H1 (cell line): ENCODE measurements at regions not wholly inside any gene's neighbourhood (a gene's known extent, or its start where the extent isn't known, plus 50 kb on each side); places are given as distances from the start of the nearest gene placed in this dataset.

ENCODE experiments used
- CTCF ChIA-PET: fragments of 300-600 bp; sonication (Branson Sonifier 250); formaldehyde crosslinking; loops from one replicate; lab custom pipeline; 2021; ENCODE audit not compliant: partially characterized antibody; lab: Charles Lee
- POLR2A ChIA-PET: fragments of 300-600 bp; sonication (Branson Sonifier 250); formaldehyde crosslinking; loops from one replicate; lab custom pipeline; 2021; ENCODE audit warnings: inconsistent platforms; ENCODE audit not compliant: partially characterized antibody; lab: Charles Lee
- DNase-seq, 2 experiments: peaks; one replicate each; pipeline versions ENCODE4 v3.0.0 to v3.0.0-alpha.2; 2010 to 2022; ENCODE audit warnings: low spot score in 2 of 2, low read depth in 1 of 2, mixed read lengths in 1 of 2
- FAIRE-seq: peaks from 2 replicates; lab custom pipeline; 2011; peaks lifted over from hg19 to GRCh38; lab: Jason Lieb, UNC
- H2AFZ ChIP-seq: 2 replicates; pipeline ENCODE4 v1.8.1; 2012; ENCODE audit warnings: low read length, inconsistent platforms
- H2AK5ac ChIP-seq: 2 replicates; pipeline ENCODE4 v1.6.1; 2013; ENCODE audit warnings: low read depth, low read length
- H2BK120ac ChIP-seq: replicated peaks from 2 replicates; pipeline ENCODE3; 2013; ENCODE audit warnings: low read depth, low read length, inconsistent platforms
- H2BK12ac ChIP-seq: 2 replicates; pipeline ENCODE4 v1.6.1; 2013; ENCODE audit warnings: low read depth, low read length
- H2BK15ac ChIP-seq: 2 replicates; pipeline ENCODE4 v1.6.1; 2013; ENCODE audit warnings: low read length
- H2BK20ac ChIP-seq: 2 replicates; pipeline ENCODE4 v1.6.1; 2013; ENCODE audit warnings: low read length
- H2BK5ac ChIP-seq: 2 replicates; pipeline ENCODE4 v1.6.1; 2013; ENCODE audit warnings: low read depth, low read length
- H3K14ac ChIP-seq: 2 replicates; pipeline ENCODE4 v1.6.1; 2013; ENCODE audit warnings: inconsistent platforms; ENCODE audit not compliant: insufficient read length
- H3K18ac ChIP-seq: 2 replicates; pipeline ENCODE4 v1.6.1; 2013; ENCODE audit warnings: low read length; ENCODE audit errors: extremely low read depth
- H3K23ac ChIP-seq: 2 replicates; pipeline ENCODE4 v1.6.1; 2013; ENCODE audit warnings: inconsistent platforms; ENCODE audit not compliant: insufficient read length
- H3K23me2 ChIP-seq: 2 replicates; pipeline ENCODE4 v1.6.1; 2013; ENCODE audit warnings: low read depth, low read length
- H3K27ac ChIP-seq: 2 replicates; pipeline ENCODE4 v1.6.1; 2011; ENCODE audit warnings: low read depth, low read length, inconsistent platforms
- H3K27me3 ChIP-seq, 4 experiments: replicated peaks in 1 of 4; 1 replicate in 1 of 4; 2 replicates in 3 of 4; pipeline versions ENCODE4 v1.6.1 to v1.8.1; 2011 to 2013; ENCODE audit warnings: low read length in 3 of 4, mild to moderate bottlenecking in 3 of 4, inconsistent platforms in 2 of 4, mixed read lengths in 2 of 4, moderate library complexity in 1 of 4; ENCODE audit not compliant: control insufficient read depth in 3 of 4, insufficient read depth in 3 of 4; ENCODE audit errors: extremely low read depth in 1 of 4
- H3K36me3 ChIP-seq, 4 experiments: 2 replicates each; pipeline versions ENCODE4 v1.6.1 to v1.8.1; 2011 to 2013; ENCODE audit warnings: mild to moderate bottlenecking in 4 of 4, low read length in 3 of 4, moderate library complexity in 2 of 4, control low read depth in 1 of 4, inconsistent platforms in 1 of 4; ENCODE audit not compliant: insufficient read depth in 4 of 4, control insufficient read depth in 2 of 4
- H3K4ac ChIP-seq: replicated peaks from 2 replicates; pipeline ENCODE3; 2013; ENCODE audit warnings: low read length, low read depth, mixed read lengths, inconsistent platforms; ENCODE audit not compliant: insufficient read length
- H3K4me1 ChIP-seq, 4 experiments: replicated peaks in 1 of 4; 1 replicate in 1 of 4; 2 replicates in 3 of 4; pipeline versions ENCODE4 v1.6.1 to v1.8.1; 2011 to 2013; ENCODE audit warnings: low read length in 3 of 4, inconsistent platforms in 2 of 4, mixed read lengths in 1 of 4; ENCODE audit not compliant: insufficient read depth in 4 of 4, control insufficient read depth in 3 of 4
- H3K4me2 ChIP-seq, 2 experiments: 2 replicates each; pipeline versions ENCODE4 v1.6.1 to v1.8.1; 2011 to 2013; ENCODE audit warnings: low read depth in 2 of 2, low read length in 2 of 2, control low read depth in 1 of 2, inconsistent platforms in 1 of 2, mild to moderate bottlenecking in 1 of 2; ENCODE audit not compliant: insufficient read depth in 1 of 2
- H3K4me3 ChIP-seq, 4 experiments: fragments of 200-600, 300-600 bp in 1 of 4; sonication (generic), shearing (Covaris generic), sonication (Bioruptor Twin) in 1 of 4; 2 replicates each; pipeline versions ENCODE4 v1.5.1 to v1.8.1; 2011 to 2016; ENCODE audit warnings: low read length in 4 of 4, low read depth in 3 of 4, control low read depth in 2 of 4, inconsistent platforms in 2 of 4, mild to moderate bottlenecking in 2 of 4, mixed read lengths in 1 of 4, moderate library complexity in 1 of 4; ENCODE audit not compliant: insufficient read depth in 2 of 4; ENCODE audit errors: extremely low read depth in 1 of 4
- H3K56ac ChIP-seq: replicated peaks from 2 replicates; pipeline ENCODE3; 2013; ENCODE audit warnings: low read depth, mild to moderate bottlenecking, mixed read lengths, low read length, inconsistent platforms; ENCODE audit not compliant: insufficient read length
- H3K79me1 ChIP-seq: 2 replicates; pipeline ENCODE4 v1.6.1; 2013; ENCODE audit warnings: low read depth, low read length, control low read depth
- H3K79me2 ChIP-seq, 2 experiments: 2 replicates each; pipeline versions ENCODE4 v1.6.1 to v1.8.1; 2012 to 2013; ENCODE audit warnings: low read length in 2 of 2, mild to moderate bottlenecking in 2 of 2, inconsistent platforms in 1 of 2; ENCODE audit not compliant: insufficient read depth in 2 of 2, control insufficient read depth in 1 of 2
- H3K9ac ChIP-seq, 4 experiments: replicated peaks in 1 of 4; 1 replicate in 1 of 4; 2 replicates in 3 of 4; pipeline versions ENCODE4 v1.6.1 to v1.8.1; 2011 to 2013; ENCODE audit warnings: low read depth in 3 of 4, low read length in 3 of 4, control low read depth in 2 of 4, mild to moderate bottlenecking in 2 of 4, moderate library complexity in 2 of 4, inconsistent platforms in 1 of 4; ENCODE audit errors: extremely low read depth in 1 of 4
- H3K9me3 ChIP-seq, 2 experiments: 2 replicates each; pipeline versions ENCODE4 v1.6.1 to v1.8.1; 2012 to 2013; ENCODE audit warnings: mild to moderate bottlenecking in 2 of 2, moderate library complexity in 2 of 2, control low read depth in 1 of 2, inconsistent platforms in 1 of 2, low read depth in 1 of 2, low read length in 1 of 2, mixed read lengths in 1 of 2; ENCODE audit not compliant: insufficient read depth in 2 of 2
- H4K20me1 ChIP-seq, 2 experiments: replicated peaks in 1 of 2; 2 replicates each; pipeline versions ENCODE3 to v1.8.1; 2011 to 2013; ENCODE audit warnings: inconsistent platforms in 2 of 2, low read length in 2 of 2, mild to moderate bottlenecking in 1 of 2; ENCODE audit not compliant: insufficient read depth in 2 of 2, control insufficient read depth in 1 of 2
- H4K5ac ChIP-seq: 2 replicates; pipeline ENCODE4 v1.6.1; 2013; ENCODE audit warnings: low read length, low read depth, mixed read lengths, inconsistent platforms; ENCODE audit not compliant: insufficient read length
- H4K8ac ChIP-seq: 2 replicates; pipeline ENCODE4 v1.8.0; 2013; ENCODE audit warnings: mild to moderate bottlenecking, moderate library complexity, low read length, inconsistent platforms; ENCODE audit not compliant: insufficient read depth; ENCODE audit errors: extremely low read depth
- H4K91ac ChIP-seq: replicated peaks from 2 replicates; pipeline ENCODE3; 2013; ENCODE audit warnings: low read length, mixed read lengths, inconsistent platforms; ENCODE audit not compliant: insufficient read length
- TCF12 ChIP-seq: IDR thresholded peaks from 2 replicates; pipeline ENCODE4 v1.6.1; 2011; ENCODE audit warnings: low read depth, mild to moderate bottlenecking, low read length
- WGBS, 2 experiments: shearing (Covaris generic) in 1 of 2; methylation state at CpG; one replicate each; pipeline versions ENCODE4 v1.1.6 to v1.1.7; 2013 to 2015; ENCODE audit warnings: low lambda C conversion rate in 2 of 2, mixed read lengths in 2 of 2, inconsistent platforms in 1 of 2, low coverage in 1 of 2, missing lambda C conversion rate in 1 of 2; ENCODE audit not compliant: insufficient replicate concordance in 2 of 2, insufficient coverage in 1 of 2, insufficient read length in 1 of 2; ENCODE audit errors: extremely low coverage in 1 of 2, missing lambda C conversion rate in 1 of 2; 5-methylcytosine and 5-hydroxymethylcytosine counted together

GRCh38 chr2:238563551-238563950 is 136.8 kb downstream of the ASB1 start:
- Histone ChIP-seq H2BK5ac (no peak overlapping the region), H3K79me1 (no peaks in the 10 kb centered on the region), H3K4me2 (no peak overlapping the region), H3K23me2 (no peaks in the 10 kb centered on the region), H3K14ac (no peak overlapping the region), H3K36me3 (no peaks in the 10 kb centered on the region), H2BK120ac (no peak overlapping the region), H4K8ac (no peak overlapping the region), H3K9me3 (no peaks in the 10 kb centered on the region), H2BK20ac (no peak overlapping the region), H2BK12ac (no peak overlapping the region), H3K27me3 (no peaks in the 10 kb centered on the region), H3K4ac (no peak overlapping the region), H3K27ac (no peak overlapping the region), H4K20me1 (no peaks in the 10 kb centered on the region), H3K9ac (no peak overlapping the region), H2AK5ac (no peak overlapping the region), H3K18ac (no peak overlapping the region), H2BK15ac (no peak overlapping the region), H3K4me1 (no peaks in the 10 kb centered on the region), H2AFZ (no peak overlapping the region), H4K91ac (no peak overlapping the region), H3K4me3 (no peak overlapping the region), H4K5ac (no peak overlapping the region), H3K79me2 (no peaks in the 10 kb centered on the region), H3K56ac (no peak overlapping the region), H3K23ac (no peak overlapping the region)
- ChIA-PET CTCF (no interaction called here), POLR2A (no interaction called here)
- WGBS, 2 experiments: 86% methylated on average over 10 of the region's 10 CpGs; no CpG with 5 or more reads in 1 of the 2 experiments
- FAIRE-seq (no peak), DNase-seq (no peak)
- TF ChIP-seq TCF12: no peak
